SK-N-SH treated with all-trans-retinoic acid at 6 μM for 48 hours (cell line): ENCODE measurements at regions not wholly inside any gene's neighbourhood (a gene's known extent, or its start where the extent isn't known, plus 50 kb on each side); places are given as distances from the start of the nearest gene placed in this dataset.

Experiments
- ATAC-seq: fragments of 200-7000 bp; cut with Tn5 transposase; 3 replicates; pipeline ENCODE4 v1.9.1; 2020; ENCODE audit warnings: mild to moderate bottlenecking, moderate library complexity
- ARNTL ChIP-seq: fragments of 450-650 bp; formaldehyde crosslinking; IDR thresholded peaks from 2 replicates; pipeline ENCODE4 v1.5.0; 2020; ENCODE audit warnings: low read depth, mild to moderate bottlenecking, moderate library complexity, borderline replicate concordance
- BACH2 ChIP-seq: fragments of 250-450 bp; sonication (Bioruptor Pico); IDR thresholded peaks from 2 replicates; pipeline ENCODE4 v1.9.0; 2021; ENCODE audit warnings: mild to moderate bottlenecking, borderline replicate concordance
- CSDC2 ChIP-seq: fragments of 250-450 bp; sonication (Bioruptor Pico); IDR thresholded peaks from 2 replicates; pipeline ENCODE4 v1.5.0; 2020; ENCODE audit warnings: mild to moderate bottlenecking, moderate library complexity
- ESRRG ChIP-seq: fragments of 250-450 bp; sonication (Bioruptor Pico); IDR thresholded peaks from 2 replicates; pipeline ENCODE4 v1.6.1; 2021; ENCODE audit warnings: mild to moderate bottlenecking
- ISL1 ChIP-seq: fragments of 250-450 bp; sonication (Bioruptor Pico); IDR thresholded peaks from 2 replicates; pipeline ENCODE4 v2.1.2; 2022; ENCODE audit warnings: mild to moderate bottlenecking, moderate library complexity
- PPARA ChIP-seq: fragments of 250-450 bp; sonication (Bioruptor Pico); IDR thresholded peaks from 2 replicates; pipeline ENCODE4 v1.5.0; 2020; ENCODE audit warnings: mild to moderate bottlenecking, borderline replicate concordance
- RARB ChIP-seq: fragments of 250-450 bp; sonication (Bioruptor Pico); IDR thresholded peaks from 2 replicates; pipeline ENCODE4 v1.8.0; 2021; ENCODE audit warnings: mild to moderate bottlenecking, moderate library complexity
- SNAI2 ChIP-seq: fragments of 250-450 bp; sonication (Bioruptor Pico); IDR thresholded peaks from 2 replicates; pipeline ENCODE4 v1.5.0; 2020; ENCODE audit warnings: mild to moderate bottlenecking, moderate library complexity
- TCF4 ChIP-seq: fragments of 250-450 bp; sonication (Bioruptor Pico); IDR thresholded peaks from 2 replicates; pipeline ENCODE4 v1.8.0; 2021; ENCODE audit warnings: mild to moderate bottlenecking, moderate library complexity, borderline replicate concordance
- TOX ChIP-seq: fragments of 250-450 bp; sonication (Bioruptor Pico); IDR thresholded peaks from 2 replicates; pipeline ENCODE4 v1.8.0; 2021; ENCODE audit warnings: mild to moderate bottlenecking, moderate library complexity, borderline replicate concordance
- TSHZ2 ChIP-seq: fragments of 250-450 bp; sonication (Bioruptor Pico); IDR thresholded peaks from 2 replicates; pipeline ENCODE4 v1.5.0; 2020; ENCODE audit warnings: mild to moderate bottlenecking, moderate library complexity
- ZC3H10 ChIP-seq: fragments of 250-450 bp; sonication (Bioruptor Pico); IDR thresholded peaks from 2 replicates; pipeline ENCODE4 v1.5.1; 2021; ENCODE audit warnings: mild to moderate bottlenecking, moderate library complexity
- ZFP3 ChIP-seq: fragments of 250-450 bp; sonication (Bioruptor Pico); IDR thresholded peaks from 2 replicates; pipeline ENCODE4 v1.5.0; 2020; ENCODE audit warnings: mild to moderate bottlenecking, moderate library complexity
- ZFP30 ChIP-seq: fragments of 450-650 bp; formaldehyde crosslinking; IDR thresholded peaks from 2 replicates; pipeline ENCODE4 v1.5.0; 2022; ENCODE audit warnings: mild to moderate bottlenecking, moderate library complexity
- ZNF565 ChIP-seq: fragments of 450-650 bp; formaldehyde crosslinking; conservative IDR thresholded peaks from 2 replicates; pipeline ENCODE4 v1.5.0; 2020; ENCODE audit warnings: low read depth, mild to moderate bottlenecking, moderate library complexity
- ZNF70 ChIP-seq: fragments of 450-650 bp; formaldehyde crosslinking; IDR thresholded peaks from 2 replicates; pipeline ENCODE4 v1.5.0; 2020; ENCODE audit warnings: mild to moderate bottlenecking, moderate library complexity
- ZNF8 ChIP-seq: fragments of 450-650 bp; formaldehyde crosslinking; IDR thresholded peaks from 2 replicates; pipeline ENCODE4 v1.5.0; 2020; ENCODE audit warnings: mild to moderate bottlenecking, moderate library complexity
- TF ChIP-seq, protein P1 (sequence below): fragments of 250-450 bp; sonication (Bioruptor Pico); IDR thresholded peaks from 2 replicates; pipeline ENCODE4 v1.5.1; 2021; ENCODE audit warnings: mild to moderate bottlenecking, moderate library complexity
- TF ChIP-seq, protein P2 (sequence below): fragments of 250-450 bp; sonication (Bioruptor Pico); IDR thresholded peaks from 2 replicates; pipeline ENCODE4 v1.8.0; 2021; ENCODE audit warnings: low read depth, mild to moderate bottlenecking, moderate library complexity, borderline replicate concordance
- TF ChIP-seq, protein P3 (sequence below): fragments of 250-450 bp; sonication (Bioruptor Pico); IDR thresholded peaks from 2 replicates; pipeline ENCODE4 v1.5.1; 2020; ENCODE audit warnings: low read depth, mild to moderate bottlenecking, moderate library complexity

DNA sequence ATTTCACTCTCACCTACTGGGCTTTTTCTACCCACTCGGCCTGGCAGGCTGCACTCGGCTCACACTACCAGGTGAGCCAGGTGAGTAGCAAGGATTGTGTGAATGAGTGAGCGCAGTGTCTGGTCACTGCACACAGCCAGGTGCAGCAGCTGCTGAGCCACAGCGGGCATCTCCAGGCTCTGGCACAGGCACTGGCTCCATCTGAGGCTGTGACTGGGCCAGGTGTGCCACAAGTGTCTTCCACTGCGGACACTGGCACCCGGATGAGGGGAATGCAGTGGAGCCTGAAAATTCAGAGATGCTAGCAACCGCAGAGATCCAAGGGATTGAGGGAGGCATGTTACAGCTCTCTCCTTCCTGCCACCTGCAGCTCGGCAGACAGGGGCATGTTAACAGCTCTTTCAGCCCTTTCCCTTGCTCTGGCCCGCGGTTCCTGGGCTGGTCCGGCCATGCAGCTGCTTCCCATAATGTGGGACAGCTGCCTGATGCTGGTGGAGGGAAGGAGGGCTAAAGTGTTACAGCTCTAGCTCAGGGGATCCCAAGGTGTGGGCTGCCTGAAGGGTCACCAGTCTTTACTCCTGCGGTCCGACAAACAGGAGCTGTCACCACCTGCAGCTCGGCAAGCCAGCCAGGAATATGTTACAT lies 1038.3 kb downstream of the AMY1C start (continued):
- no peak for TF ChIP-seq SNAI2 (CRISPR knock-in tag)
- no peak for TF ChIP-seq TOX (CRISPR knock-in tag)
- TF ChIP-seq TCF4, result no peak
- no peak for TF ChIP-seq TSHZ2 (CRISPR knock-in tag)
- TF ChIP-seq ISL1 (CRISPR knock-in tag), result no peak
- TF ChIP-seq ZNF8 (CRISPR knock-in tag), result no peak
- TF ChIP-seq RARB, result no peak

DNA sequence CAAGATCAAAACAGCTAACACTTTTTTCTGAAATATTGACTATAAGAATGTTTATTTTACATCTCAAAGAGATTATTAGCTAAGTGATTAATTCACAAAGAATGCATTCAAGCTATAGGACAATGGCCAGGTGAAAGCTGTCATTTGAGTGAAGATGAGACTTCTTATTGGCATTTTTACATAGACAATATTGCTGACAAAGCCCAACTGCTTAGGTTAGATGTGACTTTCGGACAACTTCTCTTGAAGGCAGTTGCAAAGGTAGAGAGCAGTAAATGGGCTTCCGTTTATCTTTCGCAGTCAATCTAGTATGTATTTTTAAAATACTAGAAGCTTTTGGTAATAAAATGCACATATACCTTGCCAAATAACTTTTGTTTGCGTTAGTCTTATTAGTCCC lies 1041.3 kb downstream of the AMY1C start:
- TF ChIP-seq CSDC2 (CRISPR knock-in tag) (no peak), ZFP30 (no peak), RARB (no peak), ZNF70 (no peak), ZNF565 (no peak), SNAI2 (CRISPR knock-in tag) (no peak), PPARA (no peak)
- TF ChIP-seq, protein P1, sequence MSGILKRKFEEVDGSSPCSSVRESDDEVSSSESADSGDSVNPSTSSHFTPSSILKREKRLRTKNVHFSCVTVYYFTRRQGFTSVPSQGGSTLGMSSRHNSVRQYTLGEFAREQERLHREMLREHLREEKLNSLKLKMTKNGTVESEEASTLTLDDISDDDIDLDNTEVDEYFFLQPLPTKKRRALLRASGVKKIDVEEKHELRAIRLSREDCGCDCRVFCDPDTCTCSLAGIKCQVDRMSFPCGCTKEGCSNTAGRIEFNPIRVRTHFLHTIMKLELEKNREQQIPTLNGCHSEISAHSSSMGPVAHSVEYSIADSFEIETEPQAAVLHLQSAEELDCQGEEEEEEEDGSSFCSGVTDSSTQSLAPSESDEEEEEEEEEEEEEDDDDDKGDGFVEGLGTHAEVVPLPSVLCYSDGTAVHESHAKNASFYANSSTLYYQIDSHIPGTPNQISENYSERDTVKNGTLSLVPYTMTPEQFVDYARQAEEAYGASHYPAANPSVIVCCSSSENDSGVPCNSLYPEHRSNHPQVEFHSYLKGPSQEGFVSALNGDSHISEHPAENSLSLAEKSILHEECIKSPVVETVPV (CRISPR knock-in tag), result no peak
- TF ChIP-seq, protein P2, sequence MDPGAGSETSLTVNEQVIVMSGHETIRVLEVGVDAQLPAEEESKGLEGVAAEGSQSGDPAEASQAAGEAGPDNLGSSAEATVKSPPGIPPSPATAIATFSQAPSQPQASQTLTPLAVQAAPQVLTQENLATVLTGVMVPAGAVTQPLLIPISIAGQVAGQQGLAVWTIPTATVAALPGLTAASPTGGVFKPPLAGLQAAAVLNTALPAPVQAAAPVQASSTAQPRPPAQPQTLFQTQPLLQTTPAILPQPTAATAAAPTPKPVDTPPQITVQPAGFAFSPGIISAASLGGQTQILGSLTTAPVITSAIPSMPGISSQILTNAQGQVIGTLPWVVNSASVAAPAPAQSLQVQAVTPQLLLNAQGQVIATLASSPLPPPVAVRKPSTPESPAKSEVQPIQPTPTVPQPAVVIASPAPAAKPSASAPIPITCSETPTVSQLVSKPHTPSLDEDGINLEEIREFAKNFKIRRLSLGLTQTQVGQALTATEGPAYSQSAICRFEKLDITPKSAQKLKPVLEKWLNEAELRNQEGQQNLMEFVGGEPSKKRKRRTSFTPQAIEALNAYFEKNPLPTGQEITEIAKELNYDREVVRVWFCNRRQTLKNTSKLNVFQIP (CRISPR knock-in tag), result no peak
- TF ChIP-seq, protein P3, sequence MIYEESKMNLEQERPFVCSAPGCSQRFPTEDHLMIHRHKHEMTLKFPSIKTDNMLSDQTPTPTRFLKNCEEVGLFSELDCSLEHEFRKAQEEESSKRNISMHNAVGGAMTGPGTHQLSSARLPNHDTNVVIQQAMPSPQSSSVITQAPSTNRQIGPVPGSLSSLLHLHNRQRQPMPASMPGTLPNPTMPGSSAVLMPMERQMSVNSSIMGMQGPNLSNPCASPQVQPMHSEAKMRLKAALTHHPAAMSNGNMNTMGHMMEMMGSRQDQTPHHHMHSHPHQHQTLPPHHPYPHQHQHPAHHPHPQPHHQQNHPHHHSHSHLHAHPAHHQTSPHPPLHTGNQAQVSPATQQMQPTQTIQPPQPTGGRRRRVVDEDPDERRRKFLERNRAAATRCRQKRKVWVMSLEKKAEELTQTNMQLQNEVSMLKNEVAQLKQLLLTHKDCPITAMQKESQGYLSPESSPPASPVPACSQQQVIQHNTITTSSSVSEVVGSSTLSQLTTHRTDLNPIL, result no peak
- no peak for ATAC-seq

GRCh38 chr1:104794035-104794434 lies 1044.3 kb downstream of the AMY1C start:
- TF ChIP-seq ZC3H10 (CRISPR knock-in tag) (no peak), TOX (CRISPR knock-in tag) (no peak), ZFP3 (CRISPR knock-in tag) (no peak), ZNF70 (no peak), ZFP30 (no peak), PPARA (no peak), TCF4 (no peak), ZNF565 (no peak), ZNF8 (CRISPR knock-in tag) (no peak), ARNTL (no peak), ESRRG (no peak), CSDC2 (CRISPR knock-in tag) (no peak), BACH2 (no peak)
- TF ChIP-seq, protein P3, result no peak
- TF ChIP-seq, protein P2 (CRISPR knock-in tag), result no peak
- TF ChIP-seq, protein P1 (CRISPR knock-in tag), result no peak
- ATAC-seq, result no peak
